ENCODE measurements at regions not wholly inside any gene's neighbourhood (a gene's known extent, or its start where the extent isn't known, plus 50 kb on each side); places are given as distances from the start of the nearest gene placed in this dataset.

DNA sequence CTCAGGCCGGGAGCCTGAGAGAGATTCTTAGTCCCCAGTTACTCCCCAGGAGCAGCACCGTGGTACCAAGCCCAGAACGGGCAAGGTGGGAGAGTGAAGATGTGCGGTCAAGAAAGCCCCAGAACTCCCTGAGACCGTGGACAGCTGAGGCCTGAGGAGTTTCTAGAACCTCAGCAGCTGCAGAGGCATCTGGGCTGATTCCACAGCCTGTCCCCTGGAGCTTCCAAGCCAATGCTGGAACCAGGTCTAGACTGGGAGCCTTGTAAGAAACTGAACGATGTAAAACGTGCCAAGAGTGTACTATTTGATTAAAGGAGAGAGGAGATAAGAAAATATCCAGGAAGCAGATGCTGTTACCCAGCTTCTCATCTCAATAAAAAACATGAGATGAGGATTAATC lies 366.3 kb downstream of the TNS3 start:
- no peak overlapping the region for H3K4me3 Mint-ChIP-seq
- H3K9me3 Mint-ChIP-seq: no peaks in the 10 kb centered on the region
- H3K27ac Mint-ChIP-seq: peak overlapping the region in 1 of 3 experiments; percentile 63
- H3K36me3 Mint-ChIP-seq (ENCODE audit: low read depth): no peaks in the 10 kb centered on the region
- H3K27me3 Mint-ChIP-seq (ENCODE audit: low read depth): peaks cover 13% of the 10 kb centered on the region
- peaks cover 31% of the 10 kb centered on the region for H3K4me1 Mint-ChIP-seq
- TF ChIP-seq CTCF (IDR thresholded peaks at IDR 0.05; ENCODE audit: unreplicated experiment in 3 of 3): no peak

GRCh38 chr7:47215049-47215448 lies 366.9 kb downstream of the TNS3 start:
- no peak for TF ChIP-seq CTCF (IDR thresholded peaks at IDR 0.05; ENCODE audit: unreplicated experiment in 3 of 3)
- peaks cover 13% of the 10 kb centered on the region for H3K27me3 Mint-ChIP-seq (ENCODE audit: low read depth)
- no peaks in the 10 kb centered on the region for H3K36me3 Mint-ChIP-seq (ENCODE audit: low read depth)
- peak overlapping the region in 1 of 3 experiments; percentile 63 for H3K27ac Mint-ChIP-seq
- H3K4me1 Mint-ChIP-seq: peaks cover 31% of the 10 kb centered on the region
- H3K4me3 Mint-ChIP-seq: no peak overlapping the region
- peaks cover 3% of the 10 kb centered on the region for H3K9me3 Mint-ChIP-seq

DNA sequence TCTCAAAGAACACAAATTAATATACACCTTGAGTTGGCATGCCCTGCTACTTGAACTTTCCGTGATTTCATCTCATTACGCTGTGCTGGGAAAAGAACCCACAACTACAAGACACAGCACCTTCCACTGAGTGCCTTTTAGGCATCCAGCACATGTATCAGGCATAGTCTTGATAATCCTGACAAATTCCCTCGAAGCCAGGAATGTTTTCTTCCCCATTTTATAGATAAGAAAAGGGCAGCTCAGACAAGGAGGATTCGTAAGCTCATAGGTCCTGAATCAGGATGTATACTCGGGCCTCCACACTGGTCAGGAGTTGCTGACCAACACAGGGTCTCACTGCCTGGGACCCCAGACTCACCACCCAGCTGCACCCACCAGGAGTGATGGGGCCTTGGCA lies 368.6 kb downstream of the TNS3 start:
- H3K4me3 Mint-ChIP-seq: no peak overlapping the region
- H3K27ac Mint-ChIP-seq: no peak overlapping the region
- H3K4me1 Mint-ChIP-seq: peaks cover 31% of the 10 kb centered on the region
- H3K36me3 Mint-ChIP-seq (ENCODE audit: low read depth): no peaks in the 10 kb centered on the region
- peaks cover 13% of the 10 kb centered on the region for H3K27me3 Mint-ChIP-seq (ENCODE audit: low read depth)
- no peak for TF ChIP-seq CTCF (IDR thresholded peaks at IDR 0.05; ENCODE audit: unreplicated experiment in 3 of 3)
- peaks cover 5% of the 10 kb centered on the region for H3K9me3 Mint-ChIP-seq

- H3K4me1 Mint-ChIP-seq: peaks cover 28% of the 10 kb centered on the region
- peak overlapping the region in 2 of 3 experiments; percentile 54 to 57 for H3K27ac Mint-ChIP-seq
- no peaks in the 10 kb centered on the region for H3K36me3 Mint-ChIP-seq (ENCODE audit: low read depth)
- H3K4me3 Mint-ChIP-seq: no peak overlapping the region
- peaks cover 8% of the 10 kb centered on the region for H3K27me3 Mint-ChIP-seq (ENCODE audit: low read depth)
- TF ChIP-seq CTCF (IDR thresholded peaks at IDR 0.05; ENCODE audit: unreplicated experiment in 3 of 3): no peak
- peaks cover 5% of the 10 kb centered on the region for H3K9me3 Mint-ChIP-seq
Measured at GRCh38 chr7:47211519-47211973, 370.4 kb downstream of the TNS3 start.

GRCh38 chr7:47210281-47210854 lies 371.5 kb downstream of the TNS3 start:
- peaks cover 6% of the 10 kb centered on the region for H3K27me3 Mint-ChIP-seq (ENCODE audit: low read depth)
- H3K36me3 Mint-ChIP-seq (ENCODE audit: low read depth): no peaks in the 10 kb centered on the region
- no peak overlapping the region for H3K27ac Mint-ChIP-seq
- TF ChIP-seq CTCF (IDR thresholded peaks at IDR 0.05; ENCODE audit: unreplicated experiment in 3 of 3): no peak
- no peak overlapping the region for H3K4me3 Mint-ChIP-seq
- peaks cover 24% of the 10 kb centered on the region for H3K4me1 Mint-ChIP-seq
- peaks cover 7% of the 10 kb centered on the region for H3K9me3 Mint-ChIP-seq

GRCh38 chr7:47207956-47208355 lies 374.0 kb downstream of the TNS3 start:
- Mint-ChIP-seq H3K9me3 (peaks cover 8% of the 10 kb centered on the region), H3K36me3 (ENCODE audit: low read depth) (no peaks in the 10 kb centered on the region), H3K27me3 (ENCODE audit: low read depth) (peaks cover 3% of the 10 kb centered on the region), H3K4me1 (peaks cover 13% of the 10 kb centered on the region), H3K27ac (no peak overlapping the region), H3K4me3 (no peak overlapping the region)
- no peak for TF ChIP-seq CTCF (IDR thresholded peaks at IDR 0.05; ENCODE audit: unreplicated experiment in 3 of 3)

Data from nephron (organoid).